ENCODE measurements at regions not wholly inside any gene's neighbourhood (a gene's known extent, or its start where the extent isn't known, plus 50 kb on each side); places are given as distances from the start of the nearest gene placed in this dataset.

DNA sequence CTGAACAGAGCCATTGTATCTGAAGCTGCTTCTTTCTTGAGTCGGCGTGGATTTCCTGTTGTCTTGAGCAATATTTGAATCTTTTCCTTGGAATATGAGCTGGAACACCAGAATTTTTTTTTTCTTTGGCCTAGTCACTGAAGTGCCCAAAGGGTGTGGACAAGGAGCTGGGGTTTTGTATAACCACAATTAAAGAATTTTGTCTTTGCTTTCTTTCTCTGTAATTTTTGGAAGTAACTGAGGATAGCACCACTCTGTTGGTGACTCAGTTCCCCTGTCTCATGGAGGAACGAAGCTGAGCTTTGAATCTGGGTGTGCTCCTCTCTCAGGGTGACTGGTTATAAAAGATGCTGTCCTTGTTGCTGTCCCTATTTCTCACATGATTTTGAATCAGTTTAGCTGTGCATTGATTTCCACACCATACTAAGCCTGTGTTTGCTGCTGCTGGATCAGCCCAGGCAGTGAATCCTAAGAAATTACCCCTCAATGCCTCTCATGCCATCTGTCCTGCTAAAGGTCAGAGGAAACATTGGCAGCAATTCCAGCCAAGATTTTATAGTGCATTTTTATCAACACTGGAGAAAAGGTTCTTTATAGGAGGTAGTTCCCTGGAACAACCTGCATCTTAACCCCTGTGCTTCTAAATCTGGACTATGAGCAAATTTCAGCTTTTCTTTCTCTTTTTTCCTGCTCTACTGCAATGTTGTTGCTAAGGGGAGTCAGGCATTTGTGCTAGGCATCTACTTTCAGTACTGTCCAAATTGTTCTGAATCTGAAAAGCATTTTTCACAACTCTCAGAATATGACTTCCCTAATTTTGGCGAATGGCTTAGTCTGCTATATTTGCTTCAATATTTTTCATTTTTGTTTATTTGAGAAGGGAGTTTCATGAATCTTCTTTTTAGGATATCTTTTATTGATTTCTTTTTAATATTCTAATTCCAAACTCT is 540.8 kb downstream of the SOX6 start:
- TF ChIP-seq EZH2 (IDR thresholded peaks at IDR 0.05; ENCODE audit: borderline replicate concordance, low read depth, low read length, poor library complexity, severe bottlenecking): no peak
- TF ChIP-seq, protein P1, sequence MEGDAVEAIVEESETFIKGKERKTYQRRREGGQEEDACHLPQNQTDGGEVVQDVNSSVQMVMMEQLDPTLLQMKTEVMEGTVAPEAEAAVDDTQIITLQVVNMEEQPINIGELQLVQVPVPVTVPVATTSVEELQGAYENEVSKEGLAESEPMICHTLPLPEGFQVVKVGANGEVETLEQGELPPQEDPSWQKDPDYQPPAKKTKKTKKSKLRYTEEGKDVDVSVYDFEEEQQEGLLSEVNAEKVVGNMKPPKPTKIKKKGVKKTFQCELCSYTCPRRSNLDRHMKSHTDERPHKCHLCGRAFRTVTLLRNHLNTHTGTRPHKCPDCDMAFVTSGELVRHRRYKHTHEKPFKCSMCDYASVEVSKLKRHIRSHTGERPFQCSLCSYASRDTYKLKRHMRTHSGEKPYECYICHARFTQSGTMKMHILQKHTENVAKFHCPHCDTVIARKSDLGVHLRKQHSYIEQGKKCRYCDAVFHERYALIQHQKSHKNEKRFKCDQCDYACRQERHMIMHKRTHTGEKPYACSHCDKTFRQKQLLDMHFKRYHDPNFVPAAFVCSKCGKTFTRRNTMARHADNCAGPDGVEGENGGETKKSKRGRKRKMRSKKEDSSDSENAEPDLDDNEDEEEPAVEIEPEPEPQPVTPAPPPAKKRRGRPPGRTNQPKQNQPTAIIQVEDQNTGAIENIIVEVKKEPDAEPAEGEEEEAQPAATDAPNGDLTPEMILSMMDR (conservative IDR thresholded peaks at IDR 0.05; ENCODE audit: low read depth, low read length): no peak
